ENCODE measurements at regions not wholly inside any gene's neighbourhood (a gene's known extent, or its start where the extent isn't known, plus 50 kb on each side); places are given as distances from the start of the nearest gene placed in this dataset.

DNA sequence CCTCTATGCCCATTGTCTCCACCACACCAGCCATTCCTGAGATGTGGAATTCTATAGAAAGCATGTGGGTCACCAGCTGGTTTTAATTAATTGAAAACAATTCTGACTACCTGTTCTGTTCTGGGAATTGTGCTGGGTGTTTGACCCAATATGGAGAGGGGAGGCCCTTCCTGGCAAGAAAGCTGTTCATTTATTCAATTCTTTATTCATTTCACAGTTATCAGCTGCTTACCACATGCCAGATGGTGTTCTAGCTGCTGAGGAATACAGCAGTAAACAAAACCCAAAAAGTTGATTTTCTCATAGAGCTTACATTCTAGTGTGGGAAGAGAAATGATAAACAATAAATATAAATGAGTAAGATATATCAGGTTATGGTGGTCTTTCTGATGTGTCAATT lies 296.1 kb upstream of the RASGRP1 start:
- TF ChIP-seq MXI1 (IDR thresholded peaks at IDR 0.05; ENCODE audit: borderline replicate concordance, low read depth, low read length) (no peak), ZNF609 (CRISPR knock-in tag; IDR thresholded peaks at IDR 0.05; ENCODE audit: borderline replicate concordance) (no peak), STAT6 (CRISPR knock-in tag; IDR thresholded peaks at IDR 0.05; ENCODE audit: borderline replicate concordance) (no peak), DPF2 (CRISPR knock-in tag; IDR thresholded peaks at IDR 0.05; ENCODE audit: borderline replicate concordance, low read depth) (no peak), POLR2A (IDR thresholded peaks at IDR 0.05; ENCODE audit: insufficient read depth in 1 of 2, low read depth in 2 of 2, low read length in 2 of 2) (no peak), XRCC5 (optimal IDR thresholded peaks at IDR 0.05; ENCODE audit: low read length) (no peak), ZNF614 (CRISPR knock-in tag; IDR thresholded peaks at IDR 0.05; ENCODE audit: borderline replicate concordance) (no peak), SP2 (CRISPR knock-in tag; IDR thresholded peaks at IDR 0.05) (no peak), JUNB (CRISPR knock-in tag; IDR thresholded peaks at IDR 0.05; ENCODE audit: borderline replicate concordance) (no peak)
